SK-N-MC (cell line): ENCODE measurements at regions not wholly inside any gene's neighbourhood (a gene's known extent, or its start where the extent isn't known, plus 50 kb on each side); places are given as distances from the start of the nearest gene placed in this dataset.

Experiments used
- EZH2 ChIP-seq: fragments of 200-600 bp; sonication (generic); IDR thresholded peaks from one replicate; pipeline ENCODE4 v1.6.1; 2017; ENCODE audit warnings: antibody characterized with exemption
- FOXP2 ChIP-seq: optimal IDR thresholded peaks from 2 replicates; pipeline ENCODE3; 2011; ENCODE audit warnings: mild to moderate bottlenecking, moderate library complexity; ENCODE audit not compliant: insufficient read depth; ENCODE audit errors: extremely low read length, control extremely low read depth
- POLR2AphosphoS5 ChIP-seq: IDR thresholded peaks from 2 replicates; pipeline ENCODE4 v1.6.1; 2012; ENCODE audit warnings: mild to moderate bottlenecking, low read depth, low read length, borderline replicate concordance

DNA sequence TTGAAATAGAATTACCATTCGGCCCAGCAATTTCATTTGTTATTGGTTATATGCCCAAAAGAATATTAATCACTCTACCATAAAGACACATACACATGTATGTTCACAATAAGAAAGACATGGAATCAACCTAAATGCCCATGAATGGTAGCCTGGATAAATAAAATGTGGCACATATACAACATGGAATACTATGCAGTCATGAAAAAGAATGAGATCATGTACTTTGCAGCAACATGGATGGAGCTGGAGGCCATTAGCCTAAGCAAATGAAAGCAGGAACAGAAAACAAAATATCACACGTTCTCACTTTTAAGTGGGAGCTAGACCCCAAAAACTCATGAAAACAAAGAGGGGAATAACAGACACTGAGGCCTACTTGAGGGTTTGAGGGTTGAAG lies 52.6 kb upstream of the RNGTT start:
- TF ChIP-seq POLR2AphosphoS5 (no peak), EZH2 (no peak), FOXP2 (no peak)
